IPS DF 6.9 (cell line): ENCODE measurements at regions not wholly inside any gene's neighbourhood (a gene's known extent, or its start where the extent isn't known, plus 50 kb on each side); places are given as distances from the start of the nearest gene placed in this dataset.

Experiments
- DNase-seq: peaks from one replicate; pipeline ENCODE4 v3.0.0-alpha.2; 2013; ENCODE audit warnings: low read depth, low spot score
- H3K27ac ChIP-seq: one replicate; pipeline ENCODE4 v1.5.1; 2013; ENCODE audit warnings: low read length, control low read depth
- H3K27me3 ChIP-seq: 2 replicates; pipeline ENCODE4 v1.6.1; 2013; ENCODE audit warnings: mild to moderate bottlenecking, low read length; ENCODE audit not compliant: control insufficient read depth, insufficient read depth
- H3K36me3 ChIP-seq: 2 replicates; pipeline ENCODE4 v1.6.1; 2013; ENCODE audit warnings: low read length; ENCODE audit not compliant: control insufficient read depth, insufficient read depth
- H3K4me1 ChIP-seq: 2 replicates; pipeline ENCODE4 v1.6.1; 2013; ENCODE audit warnings: low read length; ENCODE audit not compliant: control insufficient read depth, insufficient read depth
- H3K4me3 ChIP-seq: 2 replicates; pipeline ENCODE4 v1.5.1; 2013; ENCODE audit warnings: mild to moderate bottlenecking, low read length
- H3K9me3 ChIP-seq: 2 replicates; pipeline ENCODE4 v1.6.1; 2013; ENCODE audit warnings: low read length, inconsistent platforms; ENCODE audit not compliant: control insufficient read depth, insufficient read depth
- WGBS: extraction: QIAGEN DNeasy Blood & Tissue Kit; methylation state at CpG from one replicate; pipeline ENCODE4 v1.1.7; 2013; ENCODE audit warnings: mixed read lengths, missing lambda C conversion rate; ENCODE audit not compliant: insufficient read length, insufficient coverage; 5-methylcytosine and 5-hydroxymethylcytosine counted together

DNA sequence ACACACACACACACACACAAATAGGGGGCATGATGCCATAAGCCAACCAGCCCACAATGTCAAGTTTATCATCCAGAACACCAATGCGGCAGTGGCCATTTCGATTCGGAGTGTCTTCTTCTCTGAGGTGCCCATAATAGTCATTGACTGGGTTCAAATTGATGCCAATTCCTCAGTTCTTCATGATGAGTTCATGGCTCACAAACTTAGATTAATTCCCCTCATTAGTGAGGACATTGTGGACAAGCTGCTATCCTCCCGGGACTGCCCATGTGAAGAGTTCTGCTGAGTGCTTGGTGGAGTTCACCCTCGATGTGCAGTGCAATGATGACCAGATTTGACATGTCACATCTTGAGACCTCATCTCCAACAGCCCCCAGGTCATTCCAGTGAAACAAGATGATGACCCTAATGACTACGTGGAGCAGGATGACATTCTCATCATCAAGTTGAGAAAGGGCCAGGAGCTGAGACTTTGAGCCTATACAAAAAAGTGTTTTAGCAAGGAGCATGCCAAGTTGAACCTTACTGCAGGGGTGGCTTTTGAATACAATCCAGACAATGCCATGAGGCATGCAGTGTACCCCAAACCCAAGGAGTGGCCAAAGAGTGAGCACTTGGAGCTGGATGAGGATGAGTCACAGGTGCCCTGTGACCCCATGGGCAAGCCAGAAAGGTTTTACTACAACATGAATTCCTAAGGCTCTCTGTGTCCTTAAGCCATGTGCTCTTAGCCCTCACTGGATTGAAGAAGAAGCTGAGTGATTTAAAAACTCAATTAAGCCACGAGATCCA is 211.6 kb upstream of the SAMSN1 start:
- Histone ChIP-seq H3K9me3 (no peaks in the 10 kb centered on the region), H3K4me3 (no peak overlapping the region), H3K36me3 (no peaks in the 10 kb centered on the region), H3K27me3 (no peaks in the 10 kb centered on the region), H3K4me1 (no peaks in the 10 kb centered on the region), H3K27ac (no peak overlapping the region)
- no peak for DNase-seq
- no CpG with 5 or more reads among the region's 7 CpGs for WGBS

GRCh38 chr21:14755086-14755485 is 209.0 kb upstream of the SAMSN1 start:
- WGBS, result no CpG with 5 or more reads among the region's 1 CpG
- no peak overlapping the region for H3K4me3 ChIP-seq
- no peaks in the 10 kb centered on the region for H3K27me3 ChIP-seq
- no peak overlapping the region for H3K27ac ChIP-seq
- H3K36me3 ChIP-seq, result no peaks in the 10 kb centered on the region
- DNase-seq, result no peak
- H3K4me1 ChIP-seq, result no peaks in the 10 kb centered on the region
- H3K9me3 ChIP-seq, result no peaks in the 10 kb centered on the region

GRCh38 chr21:14754682-14755081 is 208.6 kb upstream of the SAMSN1 start:
- Histone ChIP-seq H3K4me1 (no peaks in the 10 kb centered on the region), H3K4me3 (no peak overlapping the region), H3K27me3 (no peaks in the 10 kb centered on the region), H3K27ac (no peak overlapping the region), H3K9me3 (no peaks in the 10 kb centered on the region), H3K36me3 (no peaks in the 10 kb centered on the region)
- no CpG with 5 or more reads among the region's 2 CpGs for WGBS
- no peak for DNase-seq

DNA sequence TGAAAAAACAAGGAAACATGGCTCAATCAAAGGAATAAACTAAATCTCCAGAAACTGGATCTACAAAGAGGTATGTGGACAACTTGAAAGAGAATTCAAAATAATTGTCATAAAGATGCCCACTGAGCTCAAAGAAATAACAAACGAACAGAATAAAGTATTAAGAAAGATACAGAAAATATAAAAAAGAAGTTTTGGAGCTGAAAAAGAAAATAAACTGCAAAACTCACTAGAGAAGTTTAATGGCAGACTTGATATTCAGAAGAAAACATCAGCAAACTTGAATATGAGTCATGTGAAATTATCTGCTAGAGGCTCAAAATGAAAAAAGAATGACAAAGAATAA is 208.1 kb upstream of the SAMSN1 start:
- no CpG with 5 or more reads among the region's 1 CpG for whole genome bisulfite sequencing
- no peaks in the 10 kb centered on the region for H3K36me3 ChIP-seq
- H3K27me3 ChIP-seq, result no peaks in the 10 kb centered on the region
- no peak overlapping the region for H3K4me3 ChIP-seq
- no peak for DNase-seq
- H3K4me1 ChIP-seq, result no peaks in the 10 kb centered on the region
- no peaks in the 10 kb centered on the region for H3K9me3 ChIP-seq
- no peak overlapping the region for H3K27ac ChIP-seq

DNA sequence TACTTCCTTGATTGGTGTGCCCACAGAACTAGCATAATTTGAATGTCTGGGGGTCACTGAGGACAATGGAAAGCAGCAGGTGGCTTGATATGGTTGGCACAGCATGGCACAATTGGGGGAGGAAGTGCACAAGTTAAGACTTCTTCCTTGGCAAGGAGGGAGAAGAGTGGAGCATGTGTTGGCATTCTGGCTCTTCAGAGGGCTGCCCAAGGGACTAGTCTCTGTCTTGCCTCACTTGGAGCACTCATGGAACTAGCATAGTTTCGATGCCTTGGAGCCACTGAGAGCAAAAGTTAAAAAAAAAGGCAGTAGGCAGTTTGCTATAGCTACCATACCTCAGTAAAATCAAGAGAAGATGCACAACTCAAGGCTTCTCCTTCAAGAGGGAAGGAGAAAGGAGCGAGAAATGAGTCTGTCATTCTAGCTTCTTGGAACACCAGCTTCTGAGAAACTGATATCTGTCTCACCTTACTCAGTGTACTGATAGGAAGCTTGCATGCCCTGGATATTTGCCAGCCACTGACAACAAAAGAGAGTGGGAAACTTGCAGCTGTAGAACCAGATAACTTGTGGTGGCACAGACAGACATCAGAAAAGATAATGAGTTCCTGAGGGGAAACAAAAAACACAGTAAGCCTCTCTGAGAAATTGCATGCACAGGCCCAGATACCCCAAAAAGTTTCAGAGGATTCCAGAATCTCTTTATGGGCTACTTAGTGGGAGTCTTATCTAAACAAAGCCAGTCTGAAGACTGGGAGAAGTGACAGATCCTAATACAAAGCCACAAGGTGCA is 207.5 kb upstream of the SAMSN1 start:
- DNase-seq, result no peak
- Histone ChIP-seq H3K9me3 (no peaks in the 10 kb centered on the region), H3K4me3 (no peak overlapping the region), H3K4me1 (no peaks in the 10 kb centered on the region), H3K27me3 (no peaks in the 10 kb centered on the region), H3K27ac (no peak overlapping the region), H3K36me3 (no peaks in the 10 kb centered on the region)
- no CpG with 5 or more reads among the region's 2 CpGs for WGBS

GRCh38 chr21:14753069-14753465 is 207.0 kb upstream of the SAMSN1 start:
- no peaks in the 10 kb centered on the region for H3K36me3 ChIP-seq
- no peaks in the 10 kb centered on the region for H3K4me1 ChIP-seq
- no peak overlapping the region for H3K4me3 ChIP-seq
- H3K9me3 ChIP-seq, result no peaks in the 10 kb centered on the region
- no peak for DNase-seq
- no peak overlapping the region for H3K27ac ChIP-seq
- no peaks in the 10 kb centered on the region for H3K27me3 ChIP-seq

DNA sequence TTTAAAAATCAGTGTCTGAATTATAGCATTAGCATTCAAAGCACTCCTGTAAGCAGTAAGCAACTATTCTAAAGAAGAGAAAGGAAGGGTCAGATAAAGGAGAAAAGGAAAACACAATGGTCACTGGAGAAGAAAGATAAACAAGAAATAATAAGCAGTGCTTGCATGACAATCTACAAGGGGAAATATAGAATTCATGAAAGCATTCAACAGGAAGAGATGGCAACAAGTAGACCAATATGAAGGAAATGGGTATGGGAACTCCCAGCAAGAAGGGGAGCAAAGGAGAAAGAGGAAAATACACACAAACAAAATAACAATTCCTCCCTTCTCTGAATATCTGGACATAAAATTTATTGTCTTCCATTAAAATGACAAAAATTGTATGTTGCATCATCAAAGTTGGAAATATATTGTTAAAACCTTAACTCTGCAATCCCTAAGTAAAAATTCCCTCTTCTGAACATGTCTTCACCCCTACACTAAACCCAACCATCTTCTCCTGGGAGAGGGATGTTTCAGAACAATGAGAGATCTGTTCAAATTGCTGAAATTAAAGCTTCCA is 206.3 kb upstream of the SAMSN1 start:
- Histone ChIP-seq H3K27me3 (no peaks in the 10 kb centered on the region), H3K9me3 (no peaks in the 10 kb centered on the region), H3K4me3 (no peak overlapping the region), H3K36me3 (no peaks in the 10 kb centered on the region), H3K27ac (no peak overlapping the region), H3K4me1 (no peaks in the 10 kb centered on the region)
- no peak for DNase-seq

- 100% methylated on average over 2 of the region's 2 CpGs for WGBS
- Histone ChIP-seq H3K27ac (no peak overlapping the region), H3K27me3 (no peaks in the 10 kb centered on the region), H3K36me3 (no peaks in the 10 kb centered on the region), H3K9me3 (no peaks in the 10 kb centered on the region), H3K4me3 (no peak overlapping the region), H3K4me1 (no peaks in the 10 kb centered on the region)
- DNase-seq, result no peak
Observed at GRCh38 chr21:14751602-14752344, 205.7 kb upstream of the SAMSN1 start.

DNA sequence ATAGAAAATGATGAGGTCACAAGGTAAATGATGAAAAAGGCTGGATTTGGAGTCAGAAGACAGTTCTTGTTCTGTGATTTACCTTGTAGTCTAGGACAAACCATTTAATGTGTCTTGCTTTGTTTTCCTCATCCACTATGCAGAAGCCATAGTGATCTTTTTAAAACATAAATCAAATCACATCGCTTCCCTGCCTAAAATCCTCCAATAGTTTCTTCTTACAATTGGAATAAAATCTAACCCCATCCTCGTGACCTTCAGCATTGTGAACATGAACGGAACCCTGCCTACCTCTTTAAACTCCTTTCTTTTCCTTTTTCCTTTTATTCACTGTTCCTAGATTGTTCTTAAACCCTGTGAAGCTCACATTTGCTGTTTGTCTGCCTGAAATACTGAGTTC is 204.9 kb upstream of the SAMSN1 start:
- Histone ChIP-seq H3K9me3 (no peaks in the 10 kb centered on the region), H3K27ac (no peak overlapping the region), H3K27me3 (no peaks in the 10 kb centered on the region), H3K4me1 (no peaks in the 10 kb centered on the region), H3K4me3 (no peak overlapping the region), H3K36me3 (no peaks in the 10 kb centered on the region)
- DNase-seq, result no peak
- 100% methylated on average over 2 of the region's 3 CpGs for whole genome bisulfite sequencing

- H3K36me3 ChIP-seq, result no peaks in the 10 kb centered on the region
- no peaks in the 10 kb centered on the region for H3K27me3 ChIP-seq
- no peaks in the 10 kb centered on the region for H3K4me1 ChIP-seq
- H3K27ac ChIP-seq, result no peak overlapping the region
- no peak overlapping the region for H3K4me3 ChIP-seq
- H3K9me3 ChIP-seq, result no peaks in the 10 kb centered on the region
- no peak for DNase-seq
Observed at GRCh38 chr21:14750041-14750440, 203.9 kb upstream of the SAMSN1 start.
